ENCODE measurements at regions not wholly inside any gene's neighbourhood (a gene's known extent, or its start where the extent isn't known, plus 50 kb on each side); places are given as distances from the start of the nearest gene placed in this dataset.
A peak's percentile ranks its signal among the peaks of the same experiment; 100 is the strongest.

GRCh38 chr2:20925265-20925889, 102.5 kb upstream of the LDAH start:
- Histone ChIP-seq H3K4me1 (ENCODE audit: insufficient read depth, low read length, poor library complexity, severe bottlenecking) (no peaks in the 10 kb centered on the region), H4K20me1 (ENCODE audit: insufficient read depth, low read length) (no peaks in the 10 kb centered on the region), H2AFZ (ENCODE audit: low read length) (no peak overlapping the region), H3K79me2 (ENCODE audit: insufficient read depth, low read depth, low read length) (no peaks in the 10 kb centered on the region), H3K36me3 (ENCODE audit: insufficient read depth, low read length) (no peaks in the 10 kb centered on the region), H3K4me2 (ENCODE audit: low read length) (no peak overlapping the region), H3K9me2 (ENCODE audit: insufficient read depth, low read length) (no peaks in the 10 kb centered on the region), H3K9me3 (ENCODE audit: low read length) (no peaks in the 10 kb centered on the region), H3K27ac (ENCODE audit: low read depth, low read length, poor library complexity, severe bottlenecking) (no peak overlapping the region), H3K4me3 (ENCODE audit: low read depth, low read length, poor library complexity, severe bottlenecking) (no peak overlapping the region)
- intact Hi-C loops (cut with micrococcal nuclease; ENCODE audit: unreplicated experiment), result no loop called here
- POLR2A ChIA-PET, result interaction anchor here (1.0 kb wide), 1 partner anchor 20 kb away, joined by 4 read pairs; no protein-coding TSS in a partner anchor
- BruUV-seq (replicated peaks), result no TSS peak
- CTCF ChIA-PET (ENCODE audit: unreplicated experiment), result no interaction called here
- peak; percentile 12 for DNase-seq (ENCODE audit: low spot score)
- no peak for TF ChIP-seq CTCF (conservative IDR thresholded peaks at IDR 0.05; ENCODE audit: low read length)
- TF ChIP-seq EZH2phosphoT487 (IDR thresholded peaks at IDR 0.05; ENCODE audit: borderline replicate concordance, low read depth, low read length), result no peak

- POLR2A ChIA-PET, result no interaction called here
- H3K27ac ChIP-seq (ENCODE audit: low read depth, low read length, poor library complexity, severe bottlenecking), result no peak overlapping the region
- H3K9me3 ChIP-seq (ENCODE audit: low read length), result no peaks in the 10 kb centered on the region
- H3K79me2 ChIP-seq (ENCODE audit: insufficient read depth, low read depth, low read length), result no peaks in the 10 kb centered on the region
- CTCF ChIA-PET (ENCODE audit: unreplicated experiment), result no interaction called here
- intact Hi-C loops (cut with micrococcal nuclease; ENCODE audit: unreplicated experiment), result no loop called here
- H3K4me2 ChIP-seq (ENCODE audit: low read length), result no peak overlapping the region
- TF ChIP-seq CTCF (conservative IDR thresholded peaks at IDR 0.05; ENCODE audit: low read length), result no peak
- TF ChIP-seq EZH2phosphoT487 (IDR thresholded peaks at IDR 0.05; ENCODE audit: borderline replicate concordance, low read depth, low read length), result no peak
- H3K36me3 ChIP-seq (ENCODE audit: insufficient read depth, low read length), result no peaks in the 10 kb centered on the region
- no peaks in the 10 kb centered on the region for H4K20me1 ChIP-seq (ENCODE audit: insufficient read depth, low read length)
- H2AFZ ChIP-seq (ENCODE audit: low read length), result no peak overlapping the region
- no peak for DNase-seq (ENCODE audit: low spot score)
- H3K4me1 ChIP-seq (ENCODE audit: insufficient read depth, low read length, poor library complexity, severe bottlenecking), result no peaks in the 10 kb centered on the region
- H3K9me2 ChIP-seq (ENCODE audit: insufficient read depth, low read length), result no peaks in the 10 kb centered on the region
- no TSS peak for BruUV-seq (replicated peaks)
- no peak overlapping the region for H3K4me3 ChIP-seq (ENCODE audit: low read depth, low read length, poor library complexity, severe bottlenecking)
Observed at GRCh38 chr2:20919297-20919800, 96.4 kb upstream of the LDAH start.

- H4K20me1 ChIP-seq (ENCODE audit: insufficient read depth, low read length), result no peaks in the 10 kb centered on the region
- no TSS peak for BruUV-seq (replicated peaks)
- H3K27ac ChIP-seq (ENCODE audit: low read depth, low read length, poor library complexity, severe bottlenecking), result no peak overlapping the region
- no peak overlapping the region for H3K4me3 ChIP-seq (ENCODE audit: low read depth, low read length, poor library complexity, severe bottlenecking)
- ChIA-PET POLR2A (no interaction called here), CTCF (ENCODE audit: unreplicated experiment) (no interaction called here)
- no peak overlapping the region for H3K4me2 ChIP-seq (ENCODE audit: low read length)
- intact Hi-C loops (cut with micrococcal nuclease; ENCODE audit: unreplicated experiment), result no loop called here
- no peak for DNase-seq (ENCODE audit: low spot score)
- H3K4me1 ChIP-seq (ENCODE audit: insufficient read depth, low read length, poor library complexity, severe bottlenecking), result no peaks in the 10 kb centered on the region
- no peaks in the 10 kb centered on the region for H3K9me2 ChIP-seq (ENCODE audit: insufficient read depth, low read length)
- TF ChIP-seq CTCF (conservative IDR thresholded peaks at IDR 0.05; ENCODE audit: low read length) (no peak), EZH2phosphoT487 (IDR thresholded peaks at IDR 0.05; ENCODE audit: borderline replicate concordance, low read depth, low read length) (no peak)
- H3K9me3 ChIP-seq (ENCODE audit: low read length), result no peaks in the 10 kb centered on the region
- H3K36me3 ChIP-seq (ENCODE audit: insufficient read depth, low read length), result no peaks in the 10 kb centered on the region
- H3K79me2 ChIP-seq (ENCODE audit: insufficient read depth, low read depth, low read length), result no peaks in the 10 kb centered on the region
- no peak overlapping the region for H2AFZ ChIP-seq (ENCODE audit: low read length)
Observed at GRCh38 chr2:20917719-20918572, 95.0 kb upstream of the LDAH start.

Data from OCI-LY7 (cell line).